NCI-H1105 treated with DMSO at 0.1 percent for 48 hours (cell line): ENCODE measurements at regions not wholly inside any gene's neighbourhood (a gene's known extent, or its start where the extent isn't known, plus 50 kb on each side); places are given as distances from the start of the nearest gene placed in this dataset.

Experiments
- DNase-seq: peaks from one replicate; lab custom pipeline; 2025; lab: John Stamatoyannopoulos, UW

GRCh38 chr1:193498088-193498655 is 311.8 kb upstream of the B3GALT2 start:
- no peak for DNase-seq

GRCh38 chr1:193494368-193494767 is 308.0 kb upstream of the B3GALT2 start:
- DNase-seq = no peak

GRCh38 chr1:193489191-193489590 is 302.8 kb upstream of the B3GALT2 start:
- no peak for DNase-seq

DNA sequence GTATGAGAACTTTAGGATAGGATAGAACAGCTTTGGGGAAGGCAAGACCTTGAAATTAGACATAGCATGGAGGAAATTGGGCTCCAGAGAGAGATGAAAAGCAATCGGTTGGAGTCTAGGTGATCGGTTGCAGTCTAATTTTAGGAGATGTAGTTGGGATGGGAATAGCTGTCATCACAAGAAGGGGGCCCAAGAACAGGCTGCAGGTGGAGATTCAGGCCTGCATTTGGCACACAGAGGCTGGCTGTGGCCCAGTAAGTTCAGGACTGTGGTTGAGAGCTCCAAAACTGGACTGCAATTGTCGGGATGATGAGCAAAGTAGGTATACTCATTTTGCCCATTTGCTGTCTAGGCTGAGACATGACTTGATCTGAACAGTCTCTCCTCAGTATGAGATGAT is 301.3 kb upstream of the B3GALT2 start:
- DNase-seq = no peak

DNA sequence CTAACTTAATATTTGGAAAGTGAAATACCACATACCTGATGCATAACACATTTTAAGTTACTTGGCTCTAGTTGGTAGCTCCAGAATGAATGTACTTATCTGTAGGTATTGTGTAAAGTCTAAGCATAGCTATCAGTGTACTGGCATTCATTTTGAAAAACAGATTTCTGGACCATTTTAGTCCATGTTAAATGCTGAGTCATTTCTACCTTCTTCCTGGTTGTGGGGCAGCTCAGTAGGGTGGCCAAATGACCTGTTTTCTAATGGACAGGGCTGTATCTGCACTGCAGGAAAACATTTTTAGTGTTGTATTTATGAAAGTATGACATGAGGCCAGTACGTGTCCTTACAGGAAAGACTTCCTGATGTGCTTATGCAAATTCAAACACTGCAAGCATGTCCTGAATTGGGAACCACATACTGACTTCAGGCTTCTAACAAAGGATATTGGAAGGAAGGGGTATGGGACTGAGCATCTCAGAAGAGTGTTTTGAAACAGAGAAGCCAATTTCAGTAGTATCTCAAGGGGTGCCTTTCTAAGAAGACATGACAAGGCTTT is 300.3 kb upstream of the B3GALT2 start:
- DNase-seq = no peak

- DNase-seq = no peak
Observed at GRCh38 chr1:193480755-193481154, 294.3 kb upstream of the B3GALT2 start.

- no peak for DNase-seq
Observed at GRCh38 chr1:193479187-193479586, 292.8 kb upstream of the B3GALT2 start.

DNA sequence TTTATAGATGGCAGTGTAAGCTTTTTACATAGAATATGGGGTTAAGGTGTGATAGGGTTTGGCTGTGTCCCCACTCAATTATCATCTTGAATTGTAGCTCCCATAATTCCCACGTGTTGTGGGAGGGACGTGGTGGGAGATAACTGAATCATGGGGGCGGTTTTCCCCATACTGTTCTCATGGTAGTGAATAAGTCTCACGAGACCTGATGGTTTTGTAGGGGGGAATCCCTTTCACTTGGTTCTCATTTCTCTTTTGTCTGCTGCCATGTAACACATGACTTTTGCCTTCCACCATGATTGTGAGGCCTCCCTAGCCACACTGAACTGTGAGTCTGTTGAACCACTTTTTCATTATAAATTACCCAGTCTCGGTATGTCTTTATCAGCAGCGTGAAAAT is 290.3 kb upstream of the B3GALT2 start:
- no peak for DNase-seq

DNA sequence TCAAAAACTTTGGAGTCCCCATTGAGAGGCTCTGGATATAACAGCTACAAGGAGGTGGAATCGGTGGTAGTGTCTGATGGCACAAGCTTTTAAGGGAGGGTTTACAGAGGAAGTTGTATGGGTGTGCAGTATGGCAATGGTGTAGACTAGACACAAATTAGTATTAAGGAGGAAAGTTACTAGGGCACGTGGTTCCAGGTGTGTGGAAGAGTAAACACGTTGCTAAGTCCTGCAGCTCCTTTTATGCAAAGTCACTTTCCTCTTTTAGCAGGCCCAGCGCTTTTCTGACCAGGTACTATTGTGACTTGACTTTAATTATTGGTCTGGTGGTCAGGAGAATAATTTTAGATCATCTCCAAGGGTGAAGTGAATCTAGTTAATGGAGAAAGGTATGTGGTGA is 287.5 kb upstream of the B3GALT2 start:
- DNase-seq = no peak

GRCh38 chr1:193472838-193473398 is 286.5 kb upstream of the B3GALT2 start:
- DNase-seq = no peak

- no peak for DNase-seq
Observed at GRCh38 chr1:193472430-193472829, 286.0 kb upstream of the B3GALT2 start.

DNA sequence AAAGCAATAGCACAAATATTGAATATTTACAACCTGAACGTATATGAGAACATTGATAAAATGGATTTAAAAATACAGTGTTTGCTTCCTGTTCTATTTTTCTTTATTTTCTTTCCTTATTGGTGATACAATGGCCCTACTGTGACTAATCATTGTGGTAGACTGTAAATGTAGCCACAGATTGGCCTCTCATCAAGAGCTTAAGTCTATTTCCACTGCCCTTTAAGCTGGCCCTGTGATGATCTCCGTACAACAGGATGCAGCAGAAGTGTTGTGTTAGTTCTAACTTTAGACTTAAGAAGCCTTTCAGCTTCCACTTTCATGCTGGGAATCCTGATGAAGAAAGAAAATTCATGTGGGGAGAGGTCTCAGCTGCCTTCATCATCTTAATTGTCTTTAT is 285.6 kb upstream of the B3GALT2 start:
- no peak for DNase-seq

DNA sequence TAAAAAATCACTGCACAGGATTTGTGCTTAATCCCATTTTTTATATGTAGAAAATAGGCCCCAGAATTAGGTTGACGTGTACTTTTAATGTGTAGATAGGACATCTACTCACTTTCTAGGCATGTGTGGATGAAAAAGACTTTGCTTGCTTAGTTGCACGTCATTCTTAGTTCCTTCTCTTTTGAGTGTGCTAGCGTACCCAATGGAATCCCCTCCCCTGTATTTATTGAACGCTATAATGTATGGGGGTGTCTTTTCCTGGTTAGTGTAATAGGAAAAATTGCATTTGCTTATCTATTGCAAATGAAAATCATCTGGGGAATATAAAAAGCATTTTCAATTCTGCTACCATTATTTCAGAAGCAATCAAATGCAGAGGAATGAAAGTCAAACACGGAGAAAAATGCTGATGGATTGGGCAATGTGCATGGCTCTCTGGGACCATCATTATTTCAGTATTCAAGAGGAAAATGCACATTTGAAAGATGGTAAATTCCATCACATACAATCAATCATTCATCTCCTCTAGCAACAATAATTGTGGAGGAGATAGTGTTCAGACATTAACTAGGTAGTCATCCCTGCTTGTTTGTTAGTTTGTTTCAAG is 277.0 kb upstream of the B3GALT2 start:
- DNase-seq = no peak

DNA sequence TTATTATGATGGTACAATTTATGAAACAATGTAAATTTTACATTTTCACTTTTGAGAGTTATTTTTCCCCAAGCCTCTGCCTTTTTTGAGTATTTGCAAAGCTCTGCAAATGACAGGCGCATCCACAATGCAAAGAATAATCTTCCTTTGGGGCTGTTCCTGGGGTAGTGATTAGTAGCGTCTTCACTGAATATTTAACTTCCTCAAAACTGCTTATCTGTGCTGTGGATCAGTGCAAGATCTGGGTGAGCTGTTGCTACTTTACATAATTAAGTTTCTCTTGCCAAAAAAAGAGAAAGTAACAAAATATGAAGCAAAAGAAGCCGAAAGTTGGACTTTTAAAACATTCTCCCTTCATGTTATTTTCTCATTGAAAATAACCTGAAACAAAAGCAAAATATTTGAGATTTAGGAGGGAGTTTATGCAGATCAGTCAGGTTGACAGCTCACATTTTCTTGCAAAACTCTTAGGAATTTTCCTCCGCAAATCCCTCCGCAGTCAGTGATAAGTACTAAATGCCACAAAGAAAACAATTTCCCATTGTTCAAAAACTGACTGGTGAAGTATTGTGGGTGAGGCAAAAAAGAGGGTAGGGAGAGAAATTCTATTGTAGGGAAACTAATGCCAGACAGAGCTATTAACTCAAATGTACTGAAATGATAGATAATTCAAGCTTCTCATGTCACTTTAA is 276.4 kb upstream of the B3GALT2 start:
- DNase-seq = no peak

GRCh38 chr1:193458628-193459027 is 272.2 kb upstream of the B3GALT2 start:
- DNase-seq = no peak

- peak; percentile 40 for DNase-seq
Observed at GRCh38 chr1:193457676-193458075, 271.3 kb upstream of the B3GALT2 start.

DNA sequence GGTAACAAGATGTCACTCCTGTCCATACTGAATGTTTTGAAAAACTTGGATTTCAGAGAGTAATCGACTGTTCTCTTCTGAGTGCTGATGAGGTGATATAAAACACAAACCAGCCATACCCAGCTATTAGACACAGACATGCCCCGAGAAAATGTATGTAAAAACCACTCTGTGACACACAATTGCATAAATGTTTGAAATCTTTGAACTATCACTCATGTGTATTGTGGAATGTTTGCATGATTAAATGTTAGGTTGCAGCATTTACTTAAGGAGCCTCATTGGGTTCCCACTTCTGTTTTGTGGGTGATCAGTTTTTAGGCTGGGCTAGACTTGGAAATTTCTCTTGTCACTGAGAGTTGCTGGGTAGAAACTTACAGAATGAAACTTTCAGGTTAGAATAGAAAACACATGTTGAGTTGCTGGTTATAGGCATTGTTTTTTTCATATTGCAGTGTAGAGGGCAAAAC is 270.4 kb upstream of the B3GALT2 start:
- DNase-seq = no peak

GRCh38 chr1:193451606-193452005 is 265.2 kb upstream of the B3GALT2 start:
- no peak for DNase-seq

GRCh38 chr1:193451001-193451400 is 264.6 kb upstream of the B3GALT2 start:
- no peak for DNase-seq

DNA sequence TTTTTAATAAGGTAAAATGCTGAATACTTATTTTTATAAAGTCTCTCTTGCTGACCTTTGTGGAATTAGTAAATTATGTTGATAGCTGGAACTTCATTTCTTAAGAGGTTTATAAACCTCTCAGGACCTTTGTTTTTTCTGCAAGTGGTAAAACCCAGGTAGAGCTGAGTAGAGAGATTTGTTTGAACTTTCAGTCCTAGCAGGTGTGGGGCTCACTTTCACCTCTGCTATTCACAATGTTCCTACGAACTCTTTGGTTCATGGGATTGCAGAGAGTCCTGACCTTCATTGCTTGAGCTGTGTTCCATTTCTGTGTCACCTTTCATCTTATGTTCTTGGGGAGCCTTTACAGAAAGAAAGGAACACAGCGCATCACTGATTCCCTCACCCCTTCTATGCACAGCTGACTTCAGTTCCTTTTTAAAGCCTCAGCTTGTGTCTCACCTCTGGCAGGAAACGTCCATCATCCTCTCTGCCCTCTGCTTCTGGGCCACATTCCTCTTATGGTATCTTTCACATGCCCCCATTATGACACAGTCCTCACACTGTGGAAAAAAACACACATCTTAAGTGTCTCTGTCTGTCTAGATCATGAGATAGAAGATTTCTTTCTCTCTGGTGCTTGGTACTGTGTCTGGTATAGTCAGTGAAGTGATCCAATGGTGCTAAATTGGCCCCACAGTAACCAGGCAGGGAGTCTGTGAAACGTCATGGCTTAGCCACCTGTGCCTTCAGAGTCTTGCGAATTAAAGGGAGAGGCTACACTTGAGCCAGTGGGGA is 262.5 kb upstream of the B3GALT2 start:
- no peak for DNase-seq

DNA sequence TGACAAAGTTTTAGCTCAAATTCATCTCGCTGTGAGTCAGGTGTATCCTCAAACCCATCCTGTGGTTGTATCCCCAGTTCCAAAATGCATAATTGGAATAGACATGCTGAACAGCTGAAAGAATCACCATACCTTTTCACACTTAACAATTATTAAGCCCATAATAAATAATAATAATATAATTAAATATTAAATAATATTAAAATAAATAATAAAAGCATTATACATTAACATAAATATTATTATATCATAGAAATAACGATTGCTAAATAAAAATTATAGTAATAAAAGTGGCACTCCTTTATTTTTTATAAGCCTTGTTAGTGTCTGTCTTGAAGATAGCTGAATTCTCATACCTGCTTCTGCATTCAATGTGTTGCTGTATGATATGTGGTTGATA is 257.5 kb upstream of the B3GALT2 start:
- no peak for DNase-seq

GRCh38 chr1:193438771-193439170 is 252.4 kb upstream of the B3GALT2 start:
- DNase-seq = no peak
